ENCODE measurements at regions not wholly inside any gene's neighbourhood (a gene's known extent, or its start where the extent isn't known, plus 50 kb on each side); places are given as distances from the start of the nearest gene placed in this dataset.
"Not testable (repeated sequence)": the region's sequence is repeated elsewhere in the genome, so short reads cannot be mapped to it uniquely, and the experiment has no call there.

- DNase-seq, result no peak
- intact Hi-C loops (cut with DNase I), result no loop called here
These were observed 51.1 kb upstream of the JADE1 start for GRCh38 chr4:128758314-128758922.

DNA sequence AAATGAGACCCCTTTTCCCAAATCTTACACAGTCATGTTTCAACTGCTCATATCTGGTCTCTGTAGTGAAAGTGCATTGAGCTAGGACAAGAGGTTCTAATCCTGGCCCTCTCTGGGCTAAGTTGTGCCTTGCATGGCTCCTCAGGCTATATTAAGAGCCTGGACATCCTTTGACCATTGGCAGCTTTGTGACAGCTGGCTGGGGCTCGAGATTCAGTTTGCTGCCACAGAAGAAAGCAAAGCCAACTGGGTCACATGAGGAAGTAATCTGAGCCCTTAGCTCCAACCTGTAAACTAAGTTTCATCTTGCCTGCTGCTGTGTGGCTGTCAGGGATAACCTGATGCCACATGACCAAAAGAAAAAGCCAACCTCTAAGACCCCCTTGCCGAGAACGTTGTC, 51.8 kb upstream of the JADE1 start:
- DNase-seq, result peak in 11 of 42 donors; percentile 3 to 39 (median 15)
- intact Hi-C loops (cut with DNase I), result no loop called here

- intact Hi-C loops (cut with DNase I), result no loop called here
These were observed 58.1 kb upstream of the JADE1 start for GRCh38 chr4:128751354-128751753.

GRCh38 chr4:128741748-128742147, 67.8 kb upstream of the JADE1 start:
- DNase-seq; intact Hi-C loops (cut with DNase I): not testable (repeated sequence)

More at GRCh38 chr4:128751354-128751753, 58.1 kb upstream of the JADE1 start:
- no peak for DNase-seq

GRCh38 chr4:128737098-128737513, 72.4 kb upstream of the JADE1 start:
- no peak for DNase-seq
- intact Hi-C loops (cut with DNase I), result no loop called here

- intact Hi-C loops (cut with DNase I), result no loop called here
- DNase-seq, result no peak
These were observed 73.8 kb upstream of the JADE1 start for GRCh38 chr4:128735714-128736113.

- intact Hi-C loops (cut with DNase I), result no loop called here
- no peak for DNase-seq
These were observed 81.3 kb upstream of the JADE1 start for GRCh38 chr4:128728190-128728589.

DNA sequence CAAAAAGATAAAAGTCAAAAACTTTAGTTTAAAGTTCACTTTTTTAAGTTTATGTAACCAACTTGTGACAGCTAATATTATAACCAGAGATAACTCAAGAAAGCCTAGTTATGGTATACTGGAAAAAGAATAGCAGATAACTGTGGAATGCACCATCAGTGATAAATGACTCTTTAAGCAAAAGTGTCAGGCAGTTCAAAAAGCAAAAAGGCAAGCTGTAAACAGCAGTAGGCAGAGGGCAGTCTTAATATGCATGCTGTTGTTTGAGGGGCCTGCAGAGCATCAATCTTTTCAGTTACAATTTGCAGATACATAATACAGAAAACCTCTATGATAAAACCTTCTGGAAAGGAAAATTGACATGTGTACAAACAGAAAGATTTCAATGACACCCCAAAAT, 81.8 kb upstream of the JADE1 start:
- no peak for DNase-seq
- intact Hi-C loops (cut with DNase I), result no loop called here

GRCh38 chr4:128725405-128726055, 84.0 kb upstream of the JADE1 start:
- intact Hi-C loops (cut with DNase I), result no loop called here
- no peak for DNase-seq

DNA sequence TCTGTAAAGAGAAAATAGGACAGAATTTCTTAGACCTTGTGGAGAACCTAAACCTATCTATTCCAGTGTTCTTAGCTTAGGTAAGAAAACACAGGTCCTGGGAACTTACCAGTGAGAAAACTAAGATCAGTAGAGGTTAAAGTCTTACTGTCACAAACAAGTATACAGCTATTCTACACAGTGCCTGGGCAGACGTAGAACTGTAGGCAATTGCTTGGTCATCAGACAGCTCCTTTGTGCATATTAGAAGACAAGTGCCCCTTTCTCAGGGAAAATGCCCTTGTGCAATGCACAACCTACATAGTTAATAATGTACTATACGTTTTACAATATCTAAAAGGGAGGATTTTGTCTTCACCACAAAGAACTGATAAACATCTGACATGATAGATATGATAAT, 86.6 kb upstream of the JADE1 start:
- no peak for DNase-seq
- intact Hi-C loops (cut with DNase I), result no loop called here

DNA sequence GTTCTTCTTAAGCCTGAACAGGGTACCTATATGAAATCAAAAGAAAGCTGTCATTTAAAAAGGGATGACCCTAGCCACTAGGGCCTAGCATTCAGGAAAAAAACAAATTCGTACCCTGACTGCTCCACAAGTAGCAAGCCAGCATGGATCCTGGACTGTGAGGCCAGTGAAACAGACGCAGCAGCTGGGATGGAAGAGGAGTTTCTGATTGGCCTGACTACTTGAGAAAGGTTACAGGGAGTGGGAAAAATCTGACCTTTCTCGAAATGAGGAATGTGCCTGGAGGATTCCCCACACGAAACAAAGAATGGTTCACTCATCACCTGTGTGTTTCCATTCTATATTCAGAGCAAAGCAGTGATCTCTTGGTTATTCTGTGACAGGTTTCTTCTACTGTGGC, 87.6 kb upstream of the JADE1 start:
- intact Hi-C loops (cut with DNase I), result no loop called here
- DNase-seq, result no peak

DNA sequence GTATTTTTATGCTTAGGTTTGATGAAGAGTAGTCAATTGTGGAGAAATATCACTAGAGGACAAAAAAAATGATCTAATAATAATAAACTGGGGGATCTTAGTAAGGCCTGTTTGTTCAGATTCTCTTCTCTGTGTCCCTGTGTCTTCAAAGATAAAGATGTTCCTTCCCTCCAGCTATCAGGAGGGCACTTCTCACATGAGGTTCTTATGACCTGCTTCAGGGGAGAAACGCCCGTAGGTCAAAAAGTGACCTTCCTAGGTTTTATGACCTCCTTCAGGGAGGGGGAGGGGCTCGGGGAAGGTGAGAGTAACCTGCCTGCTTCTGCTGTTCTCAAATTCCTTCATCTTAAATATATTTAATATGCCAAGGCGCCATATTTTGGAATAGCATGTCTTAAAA, 89.2 kb upstream of the JADE1 start:
- intact Hi-C loops (cut with DNase I), result no loop called here
- DNase-seq, result no peak

- peak in 1 of 42 donors; percentile 18 for DNase-seq
- intact Hi-C loops (cut with DNase I), result no loop called here
These were observed 90.7 kb upstream of the JADE1 start for GRCh38 chr4:128718768-128719167.

- DNase-seq, result peak in 4 of 42 donors; percentile 5 to 8 (median 6)
These were observed 93.2 kb upstream of the JADE1 start for GRCh38 chr4:128716338-128716737.

GRCh38 chr4:128715616-128716015, 93.9 kb upstream of the JADE1 start:
- no peak for DNase-seq
- intact Hi-C loops (cut with DNase I), result no loop called here

More at GRCh38 chr4:128716338-128716737, 93.2 kb upstream of the JADE1 start:
- intact Hi-C loops (cut with DNase I), result no loop called here

DNA sequence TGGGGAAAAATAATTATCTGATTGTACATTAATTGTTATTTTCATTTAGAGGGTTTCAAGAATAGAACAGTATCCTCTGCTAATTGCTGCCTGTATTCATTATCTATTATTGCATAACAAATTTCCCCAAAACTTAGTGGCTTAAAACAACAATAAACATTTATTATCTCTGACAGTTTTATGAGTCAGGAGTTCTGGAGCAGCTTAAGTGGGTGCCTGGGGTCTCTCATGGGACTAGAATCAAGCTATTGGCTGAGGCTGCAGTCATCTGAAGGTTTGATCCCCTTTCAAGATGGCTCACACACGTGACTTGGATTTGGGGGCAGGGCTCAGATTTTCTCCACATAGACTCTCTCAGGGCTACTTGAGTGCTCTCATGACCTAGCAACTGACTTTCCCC, 98.1 kb upstream of the JADE1 start:
- no peak for DNase-seq
- intact Hi-C loops (cut with DNase I), result no loop called here

DNA sequence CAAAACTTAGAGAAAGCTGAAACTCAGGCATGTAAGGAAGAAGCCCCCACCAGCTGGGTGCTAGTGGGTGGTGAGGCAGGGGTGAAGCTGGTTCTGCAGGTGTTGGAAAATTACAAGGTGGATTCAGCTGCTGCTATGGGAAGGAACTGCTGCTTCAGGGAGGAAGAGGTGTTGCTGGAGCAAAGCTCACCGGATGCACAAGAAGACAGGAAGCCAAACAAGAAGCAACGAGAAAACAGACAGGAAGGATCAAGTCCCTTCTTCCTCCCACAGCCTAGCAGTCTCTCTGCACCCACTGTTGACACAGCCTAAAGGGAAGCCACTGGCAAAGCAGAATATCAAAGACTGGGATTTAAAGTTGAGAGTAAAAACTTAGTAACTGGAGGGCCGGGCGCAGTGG, 100.2 kb upstream of the JADE1 start:
- DNase-seq, result no peak
- intact Hi-C loops (cut with DNase I), result no loop called here

GRCh38 chr4:128707864-128708263, 101.6 kb upstream of the JADE1 start:
- intact Hi-C loops (cut with DNase I), result no loop called here
- no peak for DNase-seq

GRCh38 chr4:128703948-128704347, 105.6 kb upstream of the JADE1 start:
- DNase-seq, result no peak
- intact Hi-C loops (cut with DNase I), result no loop called here

GRCh38 chr4:128700659-128701350, 108.7 kb upstream of the JADE1 start:
- intact Hi-C loops (cut with DNase I), result no loop called here
- DNase-seq, result no peak

DNA sequence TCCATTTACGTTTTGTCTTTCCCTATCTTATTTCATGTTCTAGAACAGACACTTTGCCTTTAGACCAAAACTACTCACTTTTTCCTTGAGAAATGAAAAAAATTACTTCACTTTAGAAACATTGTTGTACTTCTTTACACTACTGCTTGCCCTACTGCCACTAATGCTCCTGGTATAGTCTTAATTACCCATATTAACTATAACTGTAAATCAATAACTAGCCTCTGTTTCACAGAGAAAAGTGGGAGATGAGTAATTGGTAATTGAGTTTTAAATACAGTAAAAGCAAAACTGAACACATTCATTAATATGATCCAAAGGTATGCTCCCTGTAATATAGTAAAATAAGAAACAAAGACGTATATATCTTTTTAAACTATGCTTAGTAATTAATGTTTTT, 111.1 kb upstream of the JADE1 start:
- intact Hi-C loops (cut with DNase I), result no loop called here
- no peak for DNase-seq

Data from head of caudate nucleus (tissue), 42 donors.